Suprapubic skin (tissue), 4 donors: ENCODE measurements at regions not wholly inside any gene's neighbourhood (a gene's known extent, or its start where the extent isn't known, plus 50 kb on each side); places are given as distances from the start of the nearest gene placed in this dataset.

Experiments used
- DNase-seq, 2 donors: peaks; one replicate each; pipeline ENCODE4 v3.0.0-alpha.2; 2019; ENCODE audit warnings: low spot score in 2 of 2
- H3K27ac ChIP-seq: fragments of 200-600 bp; sonication (generic); one replicate; pipeline ENCODE4 v1.5.1; 2019
- H3K27me3 ChIP-seq: fragments of 200-600 bp; sonication (generic); one replicate; pipeline ENCODE4 v1.5.1; 2019
- H3K36me3 ChIP-seq: fragments of 200-600 bp; sonication (generic); one replicate; pipeline ENCODE4 v1.5.1; 2019
- H3K4me1 ChIP-seq: fragments of 200-600 bp; sonication (generic); one replicate; pipeline ENCODE4 v1.5.1; 2019
- H3K4me3 ChIP-seq: fragments of 200-600 bp; sonication (generic); one replicate; pipeline ENCODE4 v1.5.1; 2019; ENCODE audit warnings: mild to moderate bottlenecking
- H3K9me3 ChIP-seq: fragments of 200-600 bp; sonication (generic); one replicate; pipeline ENCODE4 v1.5.1; 2019
- EP300 ChIP-seq: sonication (generic); formaldehyde crosslinking; IDR thresholded peaks from one replicate; pipeline ENCODE4 v1.6.1; 2017; ENCODE audit warnings: antibody characterized with exemption
- POLR2A ChIP-seq, 2 donors: fragments of 450-650 bp; IDR thresholded peaks; one replicate each; pipeline ENCODE4 v1.6.1; 2017; ENCODE audit warnings: antibody characterized with exemption in 2 of 2, mild to moderate bottlenecking in 2 of 2, moderate library complexity in 2 of 2
- POLR2AphosphoS5 ChIP-seq, 3 donors: sonication (generic); formaldehyde crosslinking; IDR thresholded peaks; one replicate each; pipeline ENCODE4 v1.6.1; 2017; ENCODE audit warnings: antibody characterized with exemption in 3 of 3
- WGBS: methylation state at CpG from one replicate; pipeline ENCODE4 v1.1.5; 2018; 5-methylcytosine and 5-hydroxymethylcytosine counted together
- TF ChIP-seq, protein P1 (sequence below), 2 donors: fragments of 200-600 bp in 1 of 2; fragments of 450-650 bp in 1 of 2; sonication (generic) in 1 of 2; IDR thresholded peaks; one replicate each; pipeline ENCODE4 v1.5.1; 2016 to 2019; ENCODE audit warnings: antibody characterized with exemption in 2 of 2, mild to moderate bottlenecking in 1 of 2, moderate library complexity in 1 of 2

DNA sequence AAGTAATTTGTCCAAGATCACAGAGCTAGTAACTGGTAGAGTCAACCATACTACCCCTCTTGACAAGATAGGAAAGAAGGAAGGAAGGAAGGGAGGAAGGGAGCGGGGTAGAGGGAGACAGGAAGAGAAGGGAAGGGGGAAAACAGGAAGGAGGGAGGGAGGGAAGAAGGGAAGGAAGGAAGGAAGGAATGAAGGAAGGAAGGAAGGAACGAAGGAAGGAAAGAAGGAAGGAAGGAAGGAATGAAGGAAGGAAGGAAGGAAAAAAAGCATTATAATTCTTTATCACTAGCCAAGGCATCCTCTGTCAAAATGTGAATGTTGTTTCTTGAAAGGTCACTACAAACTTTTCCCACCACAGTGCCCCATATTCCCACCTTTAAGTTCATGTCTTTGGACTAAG, 223.6 kb downstream of the SHQ1 start:
- H3K27me3 ChIP-seq = no peaks in the 10 kb centered on the region
- no peak for DNase-seq
- H3K4me3 ChIP-seq = no peak overlapping the region
- H3K9me3 ChIP-seq = no peaks in the 10 kb centered on the region
- H3K4me1 ChIP-seq = peaks cover 29% of the 10 kb centered on the region
- no peak overlapping the region for H3K27ac ChIP-seq
- TF ChIP-seq POLR2AphosphoS5 (IDR thresholded peaks at IDR 0.05) (no peak), EP300 (no peak), POLR2A (IDR thresholded peaks at IDR 0.05) (no peak)
- TF ChIP-seq, protein P1, sequence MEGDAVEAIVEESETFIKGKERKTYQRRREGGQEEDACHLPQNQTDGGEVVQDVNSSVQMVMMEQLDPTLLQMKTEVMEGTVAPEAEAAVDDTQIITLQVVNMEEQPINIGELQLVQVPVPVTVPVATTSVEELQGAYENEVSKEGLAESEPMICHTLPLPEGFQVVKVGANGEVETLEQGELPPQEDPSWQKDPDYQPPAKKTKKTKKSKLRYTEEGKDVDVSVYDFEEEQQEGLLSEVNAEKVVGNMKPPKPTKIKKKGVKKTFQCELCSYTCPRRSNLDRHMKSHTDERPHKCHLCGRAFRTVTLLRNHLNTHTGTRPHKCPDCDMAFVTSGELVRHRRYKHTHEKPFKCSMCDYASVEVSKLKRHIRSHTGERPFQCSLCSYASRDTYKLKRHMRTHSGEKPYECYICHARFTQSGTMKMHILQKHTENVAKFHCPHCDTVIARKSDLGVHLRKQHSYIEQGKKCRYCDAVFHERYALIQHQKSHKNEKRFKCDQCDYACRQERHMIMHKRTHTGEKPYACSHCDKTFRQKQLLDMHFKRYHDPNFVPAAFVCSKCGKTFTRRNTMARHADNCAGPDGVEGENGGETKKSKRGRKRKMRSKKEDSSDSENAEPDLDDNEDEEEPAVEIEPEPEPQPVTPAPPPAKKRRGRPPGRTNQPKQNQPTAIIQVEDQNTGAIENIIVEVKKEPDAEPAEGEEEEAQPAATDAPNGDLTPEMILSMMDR (IDR thresholded peaks at IDR 0.05) = no peak
- WGBS = 95% methylated on average over 2 of the region's 2 CpGs
- no peaks in the 10 kb centered on the region for H3K36me3 ChIP-seq

DNA sequence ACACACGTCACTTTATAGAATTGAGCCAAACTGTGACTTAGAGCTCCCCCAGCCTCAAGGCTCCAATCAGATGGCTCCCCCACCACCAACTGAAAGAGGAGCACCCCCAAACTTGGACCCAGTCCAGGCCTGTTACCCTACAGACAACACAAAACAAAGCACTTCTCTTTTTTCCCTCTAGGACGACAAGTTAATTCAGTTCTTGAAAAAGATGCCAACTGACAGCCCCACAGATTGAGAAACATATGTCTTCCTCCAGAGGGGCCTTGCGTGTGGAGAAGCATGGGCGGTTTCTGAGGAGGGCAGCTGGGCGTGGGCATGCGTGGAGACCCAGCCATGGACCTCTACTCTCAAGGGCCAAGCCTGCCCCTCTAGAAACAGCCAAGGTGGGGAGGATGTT, 229.5 kb downstream of the SHQ1 start:
- 70% methylated on average over 6 of the region's 6 CpGs for WGBS
- Histone ChIP-seq H3K9me3 (no peaks in the 10 kb centered on the region), H3K4me3 (no peak overlapping the region), H3K4me1 (no peaks in the 10 kb centered on the region), H3K36me3 (no peaks in the 10 kb centered on the region), H3K27me3 (no peaks in the 10 kb centered on the region), H3K27ac (no peak overlapping the region)
- no peak for DNase-seq
- TF ChIP-seq EP300 (no peak), POLR2AphosphoS5 (IDR thresholded peaks at IDR 0.05) (no peak), POLR2A (IDR thresholded peaks at IDR 0.05) (no peak)
- TF ChIP-seq, protein P1 (IDR thresholded peaks at IDR 0.05) = no peak

DNA sequence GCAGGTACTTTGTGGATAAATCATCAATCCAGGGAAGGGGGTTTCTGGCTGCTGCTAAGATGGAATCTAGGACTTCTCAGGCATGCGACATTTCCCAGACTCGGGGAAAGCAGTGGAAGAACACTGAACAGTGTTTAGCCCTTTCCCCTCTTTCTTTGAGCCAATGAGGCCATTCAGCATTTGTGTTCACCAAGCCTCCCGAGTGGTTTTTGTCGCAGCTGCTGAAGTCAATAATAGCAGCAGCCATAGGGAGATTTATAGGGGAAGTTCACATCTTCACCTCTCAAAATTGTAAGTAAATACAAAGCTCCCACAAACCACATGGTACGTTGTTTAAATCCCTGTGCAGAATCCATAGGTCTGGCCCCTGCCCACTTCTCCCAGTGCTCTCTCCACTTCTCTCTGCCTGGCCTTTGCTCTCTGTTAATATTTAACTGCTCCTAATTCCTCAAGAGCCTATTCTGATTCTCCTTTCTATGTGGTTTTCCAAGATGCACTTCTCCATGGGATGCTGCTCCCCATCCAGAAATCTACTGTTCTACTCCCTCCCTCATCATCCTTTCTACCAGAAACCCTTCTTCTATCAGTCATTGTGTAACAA, 230.7 kb downstream of the SHQ1 start:
- no peaks in the 10 kb centered on the region for H3K9me3 ChIP-seq
- H3K4me1 ChIP-seq = no peaks in the 10 kb centered on the region
- TF ChIP-seq POLR2AphosphoS5 (IDR thresholded peaks at IDR 0.05) = no peak
- no peak for TF ChIP-seq POLR2A (IDR thresholded peaks at IDR 0.05)
- no peak for TF ChIP-seq EP300
- TF ChIP-seq, protein P1 (IDR thresholded peaks at IDR 0.05) = no peak
- no peak for DNase-seq
- no peaks in the 10 kb centered on the region for H3K27me3 ChIP-seq
- H3K27ac ChIP-seq = no peak overlapping the region
- no peaks in the 10 kb centered on the region for H3K36me3 ChIP-seq
- 88% methylated on average over 5 of the region's 5 CpGs for WGBS
- no peak overlapping the region for H3K4me3 ChIP-seq

DNA sequence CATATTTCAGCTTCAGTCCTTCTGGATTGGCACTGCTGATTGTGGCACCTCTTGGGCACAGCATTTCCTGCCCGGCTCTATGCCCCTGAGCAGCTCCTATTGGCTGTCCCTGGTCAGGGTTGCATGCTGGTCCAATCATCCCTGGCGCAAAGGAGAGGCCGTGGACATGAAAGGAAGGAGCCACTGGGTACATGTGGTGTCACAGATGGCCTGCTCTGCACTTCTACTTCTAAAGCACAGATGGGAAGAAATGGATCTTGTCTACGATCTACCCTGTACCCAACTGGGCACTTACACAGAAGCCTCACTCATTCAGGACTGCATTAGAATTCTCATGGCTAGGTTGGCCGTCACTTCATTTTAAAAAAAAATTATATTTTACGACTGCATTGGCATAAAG, 232.5 kb downstream of the SHQ1 start:
- Histone ChIP-seq H3K4me3 (no peak overlapping the region), H3K27ac (no peak overlapping the region), H3K36me3 (no peaks in the 10 kb centered on the region), H3K9me3 (no peaks in the 10 kb centered on the region), H3K27me3 (no peaks in the 10 kb centered on the region), H3K4me1 (no peaks in the 10 kb centered on the region)
- no peak for DNase-seq
- WGBS = 77% methylated on average over 6 of the region's 6 CpGs
- TF ChIP-seq POLR2AphosphoS5 (IDR thresholded peaks at IDR 0.05) (no peak), POLR2A (IDR thresholded peaks at IDR 0.05) (no peak), EP300 (no peak)
- TF ChIP-seq, protein P1 (IDR thresholded peaks at IDR 0.05) = no peak

DNA sequence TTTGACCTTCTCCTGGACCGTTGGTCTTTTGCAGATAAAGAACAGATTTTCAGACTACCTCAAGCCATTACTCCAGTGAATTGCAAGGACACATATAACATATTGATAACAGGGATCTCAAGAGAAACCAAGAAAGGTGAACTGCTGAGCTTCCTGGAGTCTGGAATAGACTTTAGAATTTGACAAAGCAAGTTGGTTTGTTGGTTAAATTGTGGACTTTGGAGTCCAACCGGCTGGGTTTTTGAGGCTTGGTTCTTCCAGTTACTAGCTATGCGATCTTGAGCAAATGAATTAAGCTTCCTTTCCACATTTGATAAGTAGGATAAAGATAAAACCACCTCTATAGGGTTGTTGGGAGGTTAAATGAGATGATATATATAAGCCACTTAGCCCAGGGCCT, 233.1 kb downstream of the SHQ1 start:
- no peaks in the 10 kb centered on the region for H3K36me3 ChIP-seq
- no peaks in the 10 kb centered on the region for H3K4me1 ChIP-seq
- TF ChIP-seq, protein P1 (IDR thresholded peaks at IDR 0.05) = no peak
- TF ChIP-seq POLR2AphosphoS5 (IDR thresholded peaks at IDR 0.05) (no peak), EP300 (no peak), POLR2A (IDR thresholded peaks at IDR 0.05) (no peak)
- DNase-seq = no peak
- 86% methylated on average over 3 of the region's 3 CpGs for WGBS
- H3K27me3 ChIP-seq = no peaks in the 10 kb centered on the region
- no peak overlapping the region for H3K4me3 ChIP-seq
- no peak overlapping the region for H3K27ac ChIP-seq
- no peaks in the 10 kb centered on the region for H3K9me3 ChIP-seq
